ENCODE measurements at regions not wholly inside any gene's neighbourhood (a gene's known extent, or its start where the extent isn't known, plus 50 kb on each side); places are given as distances from the start of the nearest gene placed in this dataset.

GRCh38 chr10:94066411-94066810 lies 72.7 kb downstream of the PLCE1 start:
- TF ChIP-seq, protein P1, sequence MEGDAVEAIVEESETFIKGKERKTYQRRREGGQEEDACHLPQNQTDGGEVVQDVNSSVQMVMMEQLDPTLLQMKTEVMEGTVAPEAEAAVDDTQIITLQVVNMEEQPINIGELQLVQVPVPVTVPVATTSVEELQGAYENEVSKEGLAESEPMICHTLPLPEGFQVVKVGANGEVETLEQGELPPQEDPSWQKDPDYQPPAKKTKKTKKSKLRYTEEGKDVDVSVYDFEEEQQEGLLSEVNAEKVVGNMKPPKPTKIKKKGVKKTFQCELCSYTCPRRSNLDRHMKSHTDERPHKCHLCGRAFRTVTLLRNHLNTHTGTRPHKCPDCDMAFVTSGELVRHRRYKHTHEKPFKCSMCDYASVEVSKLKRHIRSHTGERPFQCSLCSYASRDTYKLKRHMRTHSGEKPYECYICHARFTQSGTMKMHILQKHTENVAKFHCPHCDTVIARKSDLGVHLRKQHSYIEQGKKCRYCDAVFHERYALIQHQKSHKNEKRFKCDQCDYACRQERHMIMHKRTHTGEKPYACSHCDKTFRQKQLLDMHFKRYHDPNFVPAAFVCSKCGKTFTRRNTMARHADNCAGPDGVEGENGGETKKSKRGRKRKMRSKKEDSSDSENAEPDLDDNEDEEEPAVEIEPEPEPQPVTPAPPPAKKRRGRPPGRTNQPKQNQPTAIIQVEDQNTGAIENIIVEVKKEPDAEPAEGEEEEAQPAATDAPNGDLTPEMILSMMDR (IDR thresholded peaks at IDR 0.05; ENCODE audit: insufficient read depth, low read length) = no peak
- TF ChIP-seq GABPA (IDR thresholded peaks at IDR 0.05; ENCODE audit: low read depth) (no peak), REST (IDR thresholded peaks at IDR 0.05; ENCODE audit: insufficient replicate concordance, low read depth) (peak; percentile 95), POLR2AphosphoS5 (IDR thresholded peaks at IDR 0.05; ENCODE audit: low read depth) (no peak)
